ENCODE measurements at regions not wholly inside any gene's neighbourhood (a gene's known extent, or its start where the extent isn't known, plus 50 kb on each side); places are given as distances from the start of the nearest gene placed in this dataset.

GRCh38 chr12:97680751-97681150 is 218.1 kb downstream of the RMST start:
- TF ChIP-seq, protein P1, sequence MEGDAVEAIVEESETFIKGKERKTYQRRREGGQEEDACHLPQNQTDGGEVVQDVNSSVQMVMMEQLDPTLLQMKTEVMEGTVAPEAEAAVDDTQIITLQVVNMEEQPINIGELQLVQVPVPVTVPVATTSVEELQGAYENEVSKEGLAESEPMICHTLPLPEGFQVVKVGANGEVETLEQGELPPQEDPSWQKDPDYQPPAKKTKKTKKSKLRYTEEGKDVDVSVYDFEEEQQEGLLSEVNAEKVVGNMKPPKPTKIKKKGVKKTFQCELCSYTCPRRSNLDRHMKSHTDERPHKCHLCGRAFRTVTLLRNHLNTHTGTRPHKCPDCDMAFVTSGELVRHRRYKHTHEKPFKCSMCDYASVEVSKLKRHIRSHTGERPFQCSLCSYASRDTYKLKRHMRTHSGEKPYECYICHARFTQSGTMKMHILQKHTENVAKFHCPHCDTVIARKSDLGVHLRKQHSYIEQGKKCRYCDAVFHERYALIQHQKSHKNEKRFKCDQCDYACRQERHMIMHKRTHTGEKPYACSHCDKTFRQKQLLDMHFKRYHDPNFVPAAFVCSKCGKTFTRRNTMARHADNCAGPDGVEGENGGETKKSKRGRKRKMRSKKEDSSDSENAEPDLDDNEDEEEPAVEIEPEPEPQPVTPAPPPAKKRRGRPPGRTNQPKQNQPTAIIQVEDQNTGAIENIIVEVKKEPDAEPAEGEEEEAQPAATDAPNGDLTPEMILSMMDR (IDR thresholded peaks at IDR 0.05), result no peak
- TF ChIP-seq POLR2A (IDR thresholded peaks at IDR 0.05), result no peak

Measured in Peyer's patch (tissue), 4 donors.